Psoas muscle (tissue), 7 donors: ENCODE measurements at regions not wholly inside any gene's neighbourhood (a gene's known extent, or its start where the extent isn't known, plus 50 kb on each side); places are given as distances from the start of the nearest gene placed in this dataset.

Experiments
- ATAC-seq, 4 donors: fragments of 200-7000 bp; cut with Tn5 transposase; one replicate each; pipeline ENCODE4 v1.9.1; 2020; ENCODE audit warnings: moderate library complexity in 3 of 4, mild to moderate bottlenecking in 2 of 4
- DNase-seq, 2 donors: peaks; one replicate each; pipeline ENCODE4 v3.0.0-alpha.2; 2020
- H3K27ac ChIP-seq: fragments of 200-600 bp; one replicate; pipeline ENCODE4 v1.8.0; 2022
- H3K27me3 ChIP-seq, 3 donors: fragments of 200-600 bp in 1 of 3; one replicate each; pipeline versions ENCODE4 v1.6.1 to v1.8.0; 2013 to 2022; ENCODE audit warnings: low read length in 2 of 3, mild to moderate bottlenecking in 2 of 3, moderate library complexity in 1 of 3; ENCODE audit not compliant: insufficient read depth in 3 of 3
- H3K36me3 ChIP-seq, 2 donors: fragments of 200-600 bp in 1 of 2; one replicate each; pipeline versions ENCODE4 v1.6.1 to v1.8.0; 2013 to 2022; ENCODE audit warnings: low read depth in 1 of 2, mild to moderate bottlenecking in 1 of 2, moderate library complexity in 1 of 2; ENCODE audit not compliant: insufficient read depth in 1 of 2
- H3K4me1 ChIP-seq: fragments of 200-600 bp; one replicate; pipeline ENCODE4 v1.8.0; 2022
- H3K4me3 ChIP-seq: fragments of 200-600 bp; one replicate; pipeline ENCODE4 v1.8.0; 2022; ENCODE audit warnings: mild to moderate bottlenecking
- H3K9me3 ChIP-seq: fragments of 200-600 bp; one replicate; pipeline ENCODE4 v1.8.0; 2022
- WGBS, 3 donors: extraction: QIAGEN DNeasy Blood & Tissue Kit; methylation state at CpG; one replicate each; pipeline versions ENCODE4 v1.1.6 to v1.1.7; 2013; 5-methylcytosine and 5-hydroxymethylcytosine counted together
- intact Hi-C, 2 donors: fragments of 100-400 bp; cut with DNase I; formaldehyde crosslinking; loops; one replicate each; pipeline versions ENCODE4 v1.11.0 to v1.14.2; 2022
- TF ChIP-seq, protein P1 (sequence below): fragments of 200-600 bp; IDR thresholded peaks from one replicate; pipeline ENCODE4 v1.8.0; 2022; ENCODE audit warnings: antibody characterized with exemption
- donor health status: healthy with polysubstance abuse.
- donor health status: DM: no; HTN: no; CAD: no; lungs with moderate emphysema.
- donor health status: Bipolar disorder and iron deficiency.
- donor health status: healthy.
- donor health status: DM: yes; HTN: yes; CAD: no.
- donor health status: DM: no; HTN: no; CAD: no.
- donor health status: DM: yes; HTN: yes; CAD: no.

DNA sequence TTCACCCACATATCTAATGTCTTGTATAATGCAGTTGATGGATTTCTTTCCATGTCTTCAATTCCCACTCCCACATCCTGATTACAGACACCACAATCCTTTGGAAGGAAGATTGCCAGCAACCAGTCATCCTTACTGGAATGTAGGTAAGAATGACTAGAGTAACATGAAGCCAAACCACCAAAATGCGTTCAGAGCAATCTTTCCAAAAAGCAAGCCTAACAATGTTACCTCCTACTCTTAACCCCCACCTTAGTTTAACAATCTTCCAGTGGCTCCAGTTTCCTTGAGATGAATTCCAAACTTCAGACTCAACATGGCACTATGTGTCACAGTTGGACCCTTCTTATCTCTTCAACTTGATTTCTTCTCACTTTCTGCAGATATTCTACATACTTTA, 685.6 kb downstream of the DOK5 start:
- DNase-seq (no peak), ATAC-seq (no peak)
- WGBS, 3 donors: 78 to 96% (median 83%) methylated on average over 1 of the region's 1 CpG
- no peak overlapping the region for H3K27ac ChIP-seq
- H3K36me3 ChIP-seq: no peaks in the 10 kb centered on the region
- no peak overlapping the region for H3K4me3 ChIP-seq
- no peaks in the 10 kb centered on the region for H3K27me3 ChIP-seq
- no peaks in the 10 kb centered on the region for H3K4me1 ChIP-seq
- intact Hi-C loops: no loop called here
- TF ChIP-seq, protein P1, sequence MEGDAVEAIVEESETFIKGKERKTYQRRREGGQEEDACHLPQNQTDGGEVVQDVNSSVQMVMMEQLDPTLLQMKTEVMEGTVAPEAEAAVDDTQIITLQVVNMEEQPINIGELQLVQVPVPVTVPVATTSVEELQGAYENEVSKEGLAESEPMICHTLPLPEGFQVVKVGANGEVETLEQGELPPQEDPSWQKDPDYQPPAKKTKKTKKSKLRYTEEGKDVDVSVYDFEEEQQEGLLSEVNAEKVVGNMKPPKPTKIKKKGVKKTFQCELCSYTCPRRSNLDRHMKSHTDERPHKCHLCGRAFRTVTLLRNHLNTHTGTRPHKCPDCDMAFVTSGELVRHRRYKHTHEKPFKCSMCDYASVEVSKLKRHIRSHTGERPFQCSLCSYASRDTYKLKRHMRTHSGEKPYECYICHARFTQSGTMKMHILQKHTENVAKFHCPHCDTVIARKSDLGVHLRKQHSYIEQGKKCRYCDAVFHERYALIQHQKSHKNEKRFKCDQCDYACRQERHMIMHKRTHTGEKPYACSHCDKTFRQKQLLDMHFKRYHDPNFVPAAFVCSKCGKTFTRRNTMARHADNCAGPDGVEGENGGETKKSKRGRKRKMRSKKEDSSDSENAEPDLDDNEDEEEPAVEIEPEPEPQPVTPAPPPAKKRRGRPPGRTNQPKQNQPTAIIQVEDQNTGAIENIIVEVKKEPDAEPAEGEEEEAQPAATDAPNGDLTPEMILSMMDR: no peak
- no peaks in the 10 kb centered on the region for H3K9me3 ChIP-seq

GRCh38 chr20:55160037-55160436, 684.6 kb downstream of the DOK5 start:
- Histone ChIP-seq H3K36me3 (no peaks in the 10 kb centered on the region), H3K9me3 (no peaks in the 10 kb centered on the region), H3K27ac (no peak overlapping the region), H3K4me1 (no peaks in the 10 kb centered on the region), H3K4me3 (no peak overlapping the region), H3K27me3 (no peaks in the 10 kb centered on the region)
- TF ChIP-seq, protein P1: no peak
- ATAC-seq (no peak), DNase-seq (no peak)
- WGBS, 3 donors: 45 to 49% (median 47%) methylated on average over 3 of the region's 3 CpGs
- intact Hi-C loops: no loop called here

- Histone ChIP-seq H3K27me3 (no peaks in the 10 kb centered on the region), H3K27ac (no peak overlapping the region), H3K9me3 (no peaks in the 10 kb centered on the region), H3K4me3 (no peak overlapping the region), H3K4me1 (no peaks in the 10 kb centered on the region), H3K36me3 (no peaks in the 10 kb centered on the region)
- intact Hi-C loops: no loop called here
- TF ChIP-seq, protein P1: no peak
- no peak for DNase-seq
- ATAC-seq: no peak
- 80 to 86% (median 84%) methylated on average over 3 of the region's 3 CpGs for WGBS, 3 donors
Measured at GRCh38 chr20:55159230-55159629, 683.8 kb downstream of the DOK5 start.

DNA sequence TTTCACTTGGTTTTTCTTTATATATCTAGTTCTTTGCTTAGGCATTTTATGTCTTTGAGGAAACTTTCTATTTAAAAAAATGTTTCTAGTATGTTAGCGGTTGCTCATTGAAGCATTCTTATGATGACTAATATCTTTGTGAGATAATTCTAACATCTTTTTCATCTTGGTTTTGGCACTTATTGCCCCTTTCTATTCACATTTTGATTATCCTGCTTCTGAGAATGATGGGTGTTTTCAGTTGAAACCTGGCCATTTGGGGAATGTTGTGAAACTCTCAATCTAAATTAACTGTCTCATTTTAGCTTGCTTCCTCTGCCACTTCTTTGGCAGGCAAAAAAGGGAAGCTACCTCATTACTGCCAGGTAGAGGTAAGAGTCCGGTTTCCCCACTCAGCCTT, 683.1 kb downstream of the DOK5 start:
- no peak for ATAC-seq
- Histone ChIP-seq H3K9me3 (no peaks in the 10 kb centered on the region), H3K27me3 (no peaks in the 10 kb centered on the region), H3K27ac (no peak overlapping the region), H3K4me3 (no peak overlapping the region), H3K4me1 (no peaks in the 10 kb centered on the region), H3K36me3 (no peaks in the 10 kb centered on the region)
- TF ChIP-seq, protein P1: no peak
- WGBS, 3 donors: 84 to 94% (median 92%) methylated on average over 2 of the region's 2 CpGs
- intact Hi-C loops: no loop called here
- DNase-seq: no peak

DNA sequence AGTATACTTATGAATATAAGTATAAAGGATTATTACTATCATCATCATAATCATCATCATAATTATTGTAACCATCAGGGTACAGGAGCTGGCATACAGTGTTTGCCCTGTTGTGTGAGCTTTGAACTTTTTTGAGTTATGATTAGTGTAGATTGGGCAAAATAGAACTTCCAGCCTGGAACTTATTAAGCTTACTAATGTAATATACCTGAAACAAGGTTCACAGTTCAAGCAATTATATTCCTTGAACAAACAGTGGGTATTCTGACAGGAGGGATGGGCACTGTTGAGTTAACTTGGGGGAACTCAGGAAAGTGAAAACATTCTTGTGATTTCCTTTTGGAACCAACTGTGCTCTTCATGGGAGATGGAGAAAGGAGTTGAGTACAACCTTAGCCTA, 680.0 kb downstream of the DOK5 start:
- ATAC-seq (no peak), DNase-seq (no peak)
- no peaks in the 10 kb centered on the region for H3K36me3 ChIP-seq
- no peaks in the 10 kb centered on the region for H3K4me1 ChIP-seq
- no peaks in the 10 kb centered on the region for H3K9me3 ChIP-seq
- H3K4me3 ChIP-seq: no peak overlapping the region
- intact Hi-C loops: no loop called here
- TF ChIP-seq, protein P1: no peak
- no peaks in the 10 kb centered on the region for H3K27me3 ChIP-seq
- H3K27ac ChIP-seq: no peak overlapping the region
